Tongue (tissue), 1 donor: ENCODE measurements at regions not wholly inside any gene's neighbourhood (a gene's known extent, or its start where the extent isn't known, plus 50 kb on each side); places are given as distances from the start of the nearest gene placed in this dataset.
"Not testable (repeated sequence)": the region's sequence is repeated elsewhere in the genome, so short reads cannot be mapped to it uniquely, and the experiment has no call there.

Experiments used
- DNase-seq: peaks from one replicate; pipeline ENCODE4 v3.0.0-alpha.2; 2015

DNA sequence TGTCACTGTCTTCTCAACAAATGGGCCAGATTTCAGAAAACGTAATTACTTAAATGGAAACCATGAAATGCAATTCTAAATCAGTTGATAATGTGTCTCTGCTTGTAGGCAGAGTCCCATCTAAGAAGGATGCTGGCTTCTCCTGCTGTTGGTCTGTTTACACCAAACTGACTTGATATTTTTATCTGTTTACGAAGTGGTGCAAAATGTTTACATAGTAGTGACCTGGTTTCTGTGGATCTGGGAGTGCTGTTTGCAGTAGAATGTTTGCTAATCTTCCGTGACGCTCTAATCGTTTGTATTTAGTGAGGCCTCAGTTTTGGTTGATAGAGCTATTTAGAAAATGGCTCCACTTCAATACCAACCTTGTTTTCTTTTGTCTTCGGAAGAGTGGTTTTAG is 213.5 kb downstream of the VEGFC start:
- DNase-seq, result no peak

DNA sequence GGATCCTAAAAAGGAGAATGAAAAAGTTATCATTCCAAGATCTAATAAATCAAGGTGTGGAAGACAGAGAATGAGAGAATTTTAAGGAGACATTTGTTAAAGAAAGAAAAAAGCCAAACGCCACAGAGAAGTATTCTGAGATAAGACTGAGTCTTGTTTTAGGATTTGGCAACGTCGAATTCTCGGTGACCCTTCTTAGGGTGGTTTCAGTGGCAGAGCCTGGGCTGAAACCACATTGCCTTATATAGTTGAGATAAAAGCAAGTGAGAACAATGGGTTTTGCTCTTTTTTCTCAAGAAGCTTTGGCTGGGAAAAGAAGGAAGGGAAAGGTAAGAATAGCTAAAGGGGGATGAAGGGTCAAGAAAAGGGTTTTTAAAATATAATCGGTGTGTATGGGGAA is 209.4 kb downstream of the VEGFC start:
- DNase-seq, result no peak

DNA sequence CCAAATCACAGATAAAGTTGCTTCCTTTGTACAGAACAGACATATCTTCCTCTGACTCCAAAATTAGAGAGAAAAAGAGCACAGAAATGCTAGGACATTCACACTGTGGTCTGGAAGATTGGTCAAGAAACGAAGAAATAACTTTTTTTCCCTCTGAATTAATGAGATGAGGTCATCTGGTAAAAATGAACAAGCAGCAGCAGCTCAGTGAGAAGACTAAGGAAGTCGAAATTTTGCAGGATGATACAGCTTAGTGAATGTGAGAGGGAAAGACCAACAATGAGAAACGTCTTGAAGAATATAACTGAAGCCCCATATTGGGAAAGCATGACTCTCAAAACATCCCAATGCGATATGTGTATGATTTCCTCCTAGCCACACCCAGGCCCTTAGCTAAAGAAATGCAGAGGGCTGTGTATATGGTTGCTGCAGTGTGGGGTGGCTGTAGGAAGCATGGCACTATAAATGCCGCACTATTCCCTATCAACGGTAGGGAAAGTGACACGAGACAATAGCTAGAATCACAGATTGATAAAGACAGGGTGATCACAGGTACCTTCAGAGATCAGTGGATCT is 208.6 kb downstream of the VEGFC start:
- DNase-seq, result no peak

DNA sequence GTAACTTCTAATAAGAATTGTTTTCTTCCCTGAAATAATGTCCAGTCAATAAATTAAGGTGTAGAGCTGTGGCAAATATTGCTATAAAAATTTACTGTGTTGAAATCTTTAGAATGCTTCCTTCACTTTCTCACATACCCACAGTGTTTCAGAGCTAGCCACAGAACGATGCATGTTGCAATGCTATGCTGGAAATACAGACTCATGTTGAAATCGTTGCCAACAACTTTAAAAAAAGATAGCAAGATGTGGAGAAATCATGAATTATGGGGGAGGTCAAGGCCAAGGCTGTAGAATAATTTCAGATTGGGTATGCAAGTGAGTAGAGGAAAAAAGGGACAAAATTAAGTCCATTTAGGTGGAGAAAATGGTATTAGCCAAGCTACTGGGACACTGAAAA is 204.8 kb downstream of the VEGFC start:
- no peak for DNase-seq

DNA sequence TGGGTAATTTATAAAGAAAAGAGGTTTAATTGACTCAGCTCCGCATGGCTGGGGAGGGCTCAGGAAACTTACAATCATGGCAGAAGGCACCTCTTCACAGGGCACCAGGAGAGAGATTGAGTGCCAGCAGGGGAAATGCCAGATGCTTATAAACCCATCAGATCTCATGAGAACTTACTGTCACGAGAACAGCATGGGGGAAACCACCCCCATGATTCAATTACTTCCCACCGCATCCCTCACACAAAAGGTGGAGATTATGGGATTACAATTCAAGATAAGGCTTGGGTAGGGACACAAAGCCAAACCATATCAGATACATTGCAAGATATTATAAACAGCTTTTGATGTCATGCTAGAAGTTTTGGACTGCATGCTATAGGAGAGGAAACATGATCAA is 204.3 kb downstream of the VEGFC start:
- no peak for DNase-seq

DNA sequence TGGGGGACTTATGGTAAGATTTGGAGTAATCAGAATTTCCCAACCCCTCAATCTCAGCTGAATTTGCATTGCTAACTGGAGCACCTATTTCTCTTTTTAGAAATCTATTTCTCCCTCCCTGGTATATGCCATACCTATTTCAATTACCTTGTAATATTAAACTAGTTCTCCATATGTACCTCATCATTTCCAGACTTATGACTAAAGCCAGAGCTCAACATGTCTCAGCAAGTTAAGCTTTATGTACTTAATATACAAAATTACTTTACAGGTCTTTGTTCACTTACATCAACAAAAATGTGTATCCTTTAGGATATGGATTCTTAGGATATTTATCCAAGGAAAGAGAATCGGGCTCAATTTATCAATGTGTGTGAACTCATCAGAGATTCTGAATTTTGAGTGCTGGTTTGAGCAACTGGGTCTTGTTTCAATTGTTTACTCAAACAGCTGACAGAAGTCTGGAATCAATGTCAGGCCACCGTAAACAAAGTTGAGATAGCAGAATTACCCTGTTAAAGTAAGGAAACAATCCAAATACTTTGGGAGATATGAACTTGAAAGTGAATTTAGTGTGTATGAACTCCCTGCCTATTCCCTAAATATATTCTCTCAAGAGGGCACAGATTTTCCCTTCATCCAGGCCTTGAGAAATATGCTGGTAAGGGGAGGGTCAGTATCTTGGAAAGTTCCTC is 199.6 kb downstream of the VEGFC start:
- no peak for DNase-seq

DNA sequence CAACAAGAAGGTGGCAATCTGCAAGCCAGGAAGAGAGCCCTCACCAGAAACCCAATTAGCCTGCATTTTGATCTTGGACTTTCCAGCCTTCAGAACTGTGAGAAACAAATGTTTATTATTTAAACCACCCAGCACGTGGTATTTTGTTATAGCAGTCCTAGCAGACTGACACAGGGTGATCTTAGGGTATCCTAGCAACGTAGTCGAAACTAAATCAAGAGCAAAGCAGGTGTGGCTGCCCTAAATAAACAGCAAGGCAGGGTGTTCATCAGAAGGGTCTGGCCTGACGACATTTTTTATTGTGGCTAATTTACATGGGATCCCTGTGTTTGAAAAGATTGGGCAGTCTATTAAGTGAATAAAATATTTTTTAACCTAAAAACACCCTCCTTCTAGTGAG is 198.8 kb downstream of the VEGFC start:
- no peak for DNase-seq

DNA sequence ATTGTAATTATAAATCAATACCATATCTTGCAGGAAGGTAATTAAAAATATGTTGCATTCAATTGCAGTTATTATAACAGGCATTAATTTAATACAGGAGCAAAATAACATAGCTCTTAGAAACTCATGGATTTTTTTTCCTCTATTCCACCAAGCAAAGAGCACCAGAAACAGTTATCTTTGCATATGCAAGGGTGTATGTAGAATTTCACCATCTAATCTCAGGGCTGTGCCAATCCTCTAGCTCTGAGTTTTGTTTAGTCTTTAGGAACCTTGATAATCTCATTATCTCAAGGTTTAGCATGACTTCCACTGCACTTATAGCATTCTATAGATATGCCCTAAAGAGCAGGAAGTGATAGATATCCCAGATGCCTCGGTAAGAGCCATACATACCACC is 197.5 kb downstream of the VEGFC start:
- DNase-seq, result no peak

DNA sequence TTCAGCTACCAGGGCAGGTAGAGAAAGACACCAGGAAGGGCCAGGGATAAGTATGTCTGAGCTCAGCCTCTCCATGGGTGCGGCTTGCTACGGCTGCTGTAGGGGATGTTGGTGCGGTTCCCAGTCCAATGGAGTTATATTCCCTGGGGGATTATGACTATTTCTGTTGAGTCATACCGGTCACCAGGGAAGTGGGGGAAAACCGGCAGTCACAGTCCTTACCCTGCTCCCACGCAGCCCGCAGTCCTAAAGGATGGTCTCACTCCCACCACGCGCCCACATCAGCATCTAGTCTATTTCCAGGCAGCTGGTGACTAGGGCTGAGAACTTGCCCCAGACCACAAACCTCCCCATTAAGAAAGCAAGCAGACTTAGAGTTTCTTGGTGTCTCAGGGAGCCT is 191.6 kb downstream of the VEGFC start:
- DNase-seq, result no peak

DNA sequence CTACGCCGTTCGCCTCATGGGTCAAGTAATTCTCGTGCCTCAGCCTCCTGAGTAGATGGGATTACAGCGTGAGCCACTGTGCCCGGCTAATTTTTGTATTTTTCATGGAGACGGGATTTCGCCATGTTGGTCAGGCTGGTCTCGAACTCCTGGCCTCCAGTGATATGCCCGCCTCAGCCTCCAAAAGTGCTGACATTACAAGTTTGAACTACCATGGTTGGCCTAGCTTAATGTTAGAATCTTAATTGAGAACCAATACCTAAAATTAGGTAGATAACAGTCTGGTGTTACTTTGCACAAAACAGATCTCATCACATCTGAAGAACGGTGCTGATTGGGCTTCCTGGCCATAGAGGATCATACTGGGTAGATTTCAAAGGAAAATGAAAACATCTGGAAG is 184.9 kb downstream of the VEGFC start:
- DNase-seq, result no peak

DNA sequence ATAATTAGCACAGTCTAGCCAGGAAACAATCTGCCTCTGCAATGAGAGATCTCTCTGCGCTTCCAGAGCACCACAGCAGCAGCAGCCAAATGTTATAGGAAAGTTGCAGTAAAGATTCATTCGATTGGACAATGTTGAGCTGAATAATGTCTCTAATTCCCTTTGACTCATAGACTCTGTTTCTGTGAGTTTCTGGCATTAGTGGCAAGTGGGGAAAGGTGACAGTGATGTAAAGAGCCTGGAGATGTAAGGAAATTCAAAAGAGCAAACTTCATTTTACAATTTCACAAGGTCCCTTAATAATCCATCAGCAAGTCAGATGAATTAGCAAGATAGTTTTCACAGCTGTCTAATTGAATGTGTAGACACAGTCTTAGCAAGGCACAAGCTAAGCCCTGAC is 184.4 kb downstream of the VEGFC start:
- no peak for DNase-seq

DNA sequence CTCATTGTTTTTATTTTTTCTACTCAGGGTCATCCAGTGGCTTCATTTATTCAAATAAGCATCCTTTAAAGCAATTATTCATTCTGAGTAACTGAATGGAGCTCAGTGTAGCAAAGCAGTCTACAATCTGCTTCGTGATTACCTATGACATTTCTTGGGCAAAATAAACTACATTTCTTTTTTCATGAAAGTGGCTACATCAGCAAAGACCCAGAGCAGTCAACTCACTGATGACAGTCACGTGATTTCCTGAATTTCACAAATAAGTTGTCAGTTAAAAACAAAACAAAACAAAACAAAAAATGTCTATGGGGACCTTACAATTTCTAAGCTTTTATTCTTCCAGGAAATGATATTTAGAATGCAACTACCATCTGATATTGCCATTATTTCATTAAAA is 182.1 kb downstream of the VEGFC start:
- DNase-seq, result no peak

DNA sequence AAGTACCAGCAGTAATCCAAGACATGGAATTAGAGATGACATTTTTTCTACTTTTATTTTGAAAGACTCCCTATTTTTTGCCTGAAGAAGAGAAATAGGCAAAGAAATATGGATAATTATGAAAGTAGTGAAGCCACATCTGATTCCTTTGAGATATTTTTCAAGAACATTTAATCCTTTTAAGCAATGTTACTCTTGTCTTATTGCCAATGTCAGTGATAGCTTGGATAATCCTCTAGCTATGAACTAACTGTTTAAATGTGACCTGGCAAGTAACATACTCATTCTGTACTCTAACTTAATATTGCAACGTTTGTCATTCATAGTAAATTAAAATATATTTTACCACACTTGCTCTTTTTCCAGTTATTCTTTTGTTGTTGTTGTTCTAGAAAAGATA is 181.3 kb downstream of the VEGFC start:
- no peak for DNase-seq

DNA sequence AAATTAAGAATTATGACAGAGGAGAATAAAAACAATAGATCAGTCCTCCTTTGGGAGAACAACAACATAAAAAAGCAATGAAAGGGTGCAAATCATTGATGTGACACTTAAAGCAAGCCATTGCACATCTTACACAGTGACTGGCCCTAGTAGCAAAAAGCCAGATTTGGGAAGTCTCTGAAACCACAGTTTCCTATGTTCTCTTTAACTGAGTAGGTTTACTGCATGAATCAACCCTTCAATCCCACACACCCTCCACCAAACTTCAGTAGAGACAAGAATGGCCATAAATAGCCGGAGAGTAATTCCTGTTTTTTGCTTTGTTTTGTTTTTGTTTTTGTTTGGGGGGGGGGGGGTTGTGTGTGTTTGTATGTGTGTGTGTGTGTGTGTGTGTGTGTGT is 180.8 kb downstream of the VEGFC start:
- DNase-seq, result no peak

DNA sequence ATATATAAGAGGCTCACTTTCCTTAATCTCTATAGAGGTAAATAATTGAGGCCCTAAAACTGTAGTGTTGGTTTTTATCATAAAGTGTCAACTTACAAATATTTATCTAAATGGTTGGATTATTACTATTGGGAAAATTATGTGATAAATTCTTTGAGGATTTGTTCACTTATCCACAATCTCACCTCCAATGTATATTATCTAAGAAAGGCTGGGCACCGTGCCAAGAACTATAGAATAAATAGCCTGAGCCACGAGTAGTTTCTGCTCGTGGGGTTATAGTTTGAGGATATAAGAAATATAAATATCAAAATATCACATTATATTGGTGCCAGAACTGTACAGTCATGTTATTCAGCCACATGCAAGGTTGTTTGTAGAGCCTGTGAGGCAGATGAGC is 177.9 kb downstream of the VEGFC start:
- DNase-seq, result no peak

DNA sequence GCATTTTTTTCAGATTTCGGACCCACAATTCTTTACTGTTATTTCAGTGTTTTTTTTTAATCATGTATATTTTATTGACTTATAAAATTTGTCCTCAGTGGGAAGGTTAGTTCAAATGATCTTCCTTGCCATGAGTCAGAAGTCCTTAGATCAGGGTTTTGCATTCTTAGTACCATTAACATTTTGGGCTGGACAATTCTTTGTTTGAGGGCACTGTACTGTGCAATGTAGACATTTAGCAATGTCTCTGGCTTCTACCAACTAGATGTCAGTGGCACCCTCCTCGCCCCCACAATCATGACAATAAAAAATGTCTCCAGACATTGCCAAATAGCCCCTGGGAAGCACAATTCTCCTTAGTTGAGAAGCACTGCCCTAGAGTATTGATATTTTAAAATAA is 176.6 kb downstream of the VEGFC start:
- DNase-seq, result no peak

DNA sequence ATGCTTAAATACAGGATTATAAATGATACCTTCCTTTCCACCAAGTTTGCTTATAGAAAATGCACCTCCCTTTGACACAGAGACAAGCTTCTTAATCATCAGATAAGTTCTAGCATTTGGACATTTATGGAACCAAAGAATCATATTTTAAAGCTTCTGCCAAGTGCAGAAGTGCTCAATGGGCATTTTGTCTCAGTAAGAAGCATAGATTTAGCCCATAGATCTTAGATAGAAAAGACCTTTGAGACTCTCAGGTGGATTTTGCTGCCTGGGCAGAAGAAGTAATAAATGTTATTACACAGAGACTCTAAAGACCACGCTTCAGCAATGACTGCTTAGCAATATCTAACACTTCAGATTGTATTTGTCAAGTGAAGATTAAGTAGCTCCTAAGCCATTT is 174.6 kb downstream of the VEGFC start:
- DNase-seq, result no peak

DNA sequence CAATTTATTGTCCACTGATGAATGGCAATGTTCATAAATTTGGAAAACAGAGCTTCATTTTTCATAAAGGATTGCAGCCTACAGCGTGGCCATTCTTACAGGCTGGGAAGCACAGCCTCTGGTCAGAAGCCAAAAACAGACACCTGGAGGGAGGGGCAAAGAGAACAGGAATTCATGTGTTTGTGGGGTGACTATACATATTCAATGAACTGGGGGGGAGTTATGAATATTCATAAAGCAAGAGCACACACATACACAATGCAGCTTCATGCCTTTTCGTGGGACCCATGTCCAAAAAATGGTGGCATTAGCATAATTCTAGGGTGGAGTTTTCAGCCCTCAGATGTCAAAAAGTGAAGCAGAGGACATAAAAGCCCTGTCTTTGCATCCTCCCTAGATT is 173.3 kb downstream of the VEGFC start:
- no peak for DNase-seq

DNA sequence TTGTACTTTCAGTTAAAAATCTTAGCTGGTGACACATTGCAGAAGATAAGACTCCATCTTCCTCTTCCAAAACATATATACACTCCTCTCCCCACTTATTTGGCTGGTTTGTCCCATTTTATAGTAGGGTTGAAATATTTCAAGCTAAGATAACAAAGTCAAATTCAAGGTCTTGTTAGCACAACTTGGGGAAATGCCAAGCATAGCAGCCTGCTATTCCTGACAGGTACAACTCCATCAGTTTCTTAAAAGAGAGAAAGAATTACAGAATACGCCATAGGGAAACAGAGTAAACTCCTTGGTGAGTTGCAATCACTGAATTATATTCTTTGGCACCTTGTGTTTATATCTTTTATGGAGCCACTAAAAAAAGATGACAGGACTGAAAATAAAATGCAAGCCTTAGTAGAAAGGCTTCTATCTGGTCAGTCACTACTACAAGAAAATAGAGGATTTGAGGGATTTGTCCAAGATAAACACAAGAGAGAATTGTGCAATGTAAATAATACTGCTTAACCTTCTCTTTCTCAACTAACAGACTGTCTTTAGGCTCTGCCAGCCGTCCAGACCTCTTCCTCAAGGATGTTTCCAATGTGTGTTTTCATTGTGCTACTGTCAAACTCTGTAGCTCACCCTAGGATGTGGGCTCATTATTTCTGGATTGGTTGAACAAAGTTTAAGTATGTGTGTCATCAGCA is 170.3 kb downstream of the VEGFC start:
- DNase-seq, result peak; percentile 14

DNA sequence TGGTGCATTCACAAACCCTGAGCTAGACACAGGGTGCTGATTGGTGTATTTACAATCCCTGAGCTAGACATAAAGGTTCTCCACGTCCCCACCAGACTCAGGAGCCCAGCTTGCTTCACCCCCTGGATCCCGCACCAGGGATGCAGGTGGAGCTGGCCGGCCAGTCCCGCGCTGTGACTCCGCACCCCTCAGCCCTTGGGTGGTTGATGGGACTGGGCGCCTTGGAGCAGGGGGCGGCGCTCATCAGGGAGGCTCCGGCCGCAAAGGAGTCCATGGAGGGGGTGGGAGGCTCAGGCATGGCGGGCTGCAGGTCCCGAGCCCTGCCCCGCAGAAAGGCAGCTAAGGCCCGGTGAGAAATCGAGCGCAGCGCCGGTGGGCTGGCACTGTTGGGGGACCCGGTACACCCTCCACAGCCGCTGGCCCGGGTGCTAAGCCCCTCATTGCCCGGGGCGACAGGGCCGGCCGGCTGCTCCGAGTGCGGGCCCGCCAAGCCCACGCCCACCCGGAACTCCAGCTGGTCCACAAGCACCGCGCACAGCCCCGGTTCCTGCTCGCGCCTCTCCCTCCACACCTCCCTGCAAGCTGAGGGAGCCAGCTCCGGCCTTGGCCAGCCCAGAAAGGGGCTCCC is 167.6 kb downstream of the VEGFC start:
- not testable (repeated sequence) for DNase-seq

DNA sequence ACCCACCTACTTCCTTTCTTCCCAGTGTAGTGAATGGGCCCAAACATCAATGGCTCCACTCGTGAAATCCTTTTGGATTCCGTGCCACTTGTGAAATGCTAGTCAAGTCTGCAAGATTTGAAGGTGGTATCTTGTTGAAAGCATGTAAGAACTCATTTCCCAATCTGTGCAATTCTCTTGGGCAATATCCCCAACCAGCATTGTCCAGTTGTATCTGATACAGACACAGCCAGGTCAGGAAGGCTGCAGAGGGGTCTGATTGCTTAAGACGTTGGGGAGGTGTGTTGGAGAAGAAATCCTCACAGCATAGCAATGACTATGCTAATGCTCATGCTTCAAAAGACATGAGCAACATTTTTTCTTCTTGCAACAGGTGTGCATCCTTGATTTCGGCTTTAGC is 164.8 kb downstream of the VEGFC start:
- no peak for DNase-seq

DNA sequence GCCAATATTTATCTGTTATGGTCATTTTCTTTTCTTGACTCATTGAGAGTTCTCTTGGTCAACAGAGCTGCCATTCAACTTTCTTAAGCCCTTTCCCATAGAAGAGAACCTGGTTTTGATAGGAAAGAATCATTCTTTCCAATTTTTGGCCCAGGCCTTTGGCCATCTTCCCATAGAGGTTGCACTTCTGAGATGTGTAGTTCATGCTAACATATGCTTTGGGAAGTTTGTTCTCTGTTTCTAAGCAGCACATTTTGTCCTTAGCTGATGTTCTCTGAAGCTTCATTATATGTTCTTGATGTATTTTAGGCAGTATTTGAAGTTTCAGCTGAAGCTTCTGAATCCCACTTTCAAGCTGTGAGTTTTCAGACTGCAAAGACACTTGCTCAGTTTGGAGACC is 161.1 kb downstream of the VEGFC start:
- DNase-seq, result peak; percentile 35
